Stimulated activated naive CD8-positive, alpha-beta T cell treated with anti-CD3 and anti-CD28 coated beads, Interleukin-15, Interleukin-2, amounts not matched to agents 100 U/mL and 50 U/mL, for 24 hours (primary cell): ENCODE measurements at regions not wholly inside any gene's neighbourhood (a gene's known extent, or its start where the extent isn't known, plus 50 kb on each side); places are given as distances from the start of the nearest gene placed in this dataset.
"Not testable (repeated sequence)": the region's sequence is repeated elsewhere in the genome, so short reads cannot be mapped to it uniquely, and the experiment has no call there.

Experiments used
- ATAC-seq: fragments of 150-1000 bp; cut with Tn5 transposase; one replicate; pipeline ENCODE4 v1.10.0; 2021
- DNase-seq: peaks from one replicate; pipeline ENCODE4 v3.0.0; 2021

GRCh38 chr1:95669638-95670037 lies 435.6 kb downstream of the RWDD3 start:
- ATAC-seq, DNase-seq: not testable (repeated sequence)

DNA sequence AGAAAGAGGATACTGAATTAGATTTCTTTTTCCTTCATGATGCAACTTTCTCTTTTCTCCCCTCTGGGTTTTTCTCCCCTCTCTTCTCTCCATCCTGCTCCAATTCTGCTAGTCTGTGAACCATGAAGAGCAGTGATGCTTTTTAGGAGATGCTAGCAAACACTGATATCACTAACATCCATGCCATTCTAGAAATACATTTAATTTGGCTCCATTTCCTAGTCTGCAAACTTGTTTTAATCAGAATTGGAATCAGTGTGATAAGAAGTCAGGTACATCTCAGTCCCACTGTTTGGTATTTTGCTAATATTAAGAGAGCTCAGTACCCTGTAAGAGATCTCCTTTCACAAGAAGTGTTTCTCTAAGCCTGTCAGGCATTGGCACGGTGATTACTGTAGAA lies 437.1 kb downstream of the RWDD3 start:
- no peak for DNase-seq
- no peak for ATAC-seq

- no peak for ATAC-seq
- no peak for DNase-seq
Measured at GRCh38 chr1:95679262-95679661, 445.3 kb downstream of the RWDD3 start.

GRCh38 chr1:95685081-95685480 lies 451.1 kb downstream of the RWDD3 start:
- no peak for DNase-seq
- ATAC-seq, result no peak

- DNase-seq (no peak), ATAC-seq (no peak)
Measured at GRCh38 chr1:95686217-95686616, 452.2 kb downstream of the RWDD3 start.

GRCh38 chr1:95699149-95699953 lies 465.3 kb downstream of the RWDD3 start:
- ATAC-seq (no peak), DNase-seq (no peak)

GRCh38 chr1:95701450-95702173 lies 467.6 kb downstream of the RWDD3 start:
- ATAC-seq, result no peak
- no peak for DNase-seq

- ATAC-seq (no peak), DNase-seq (no peak)
Measured at GRCh38 chr1:95703046-95703445, 469.0 kb downstream of the RWDD3 start.

DNA sequence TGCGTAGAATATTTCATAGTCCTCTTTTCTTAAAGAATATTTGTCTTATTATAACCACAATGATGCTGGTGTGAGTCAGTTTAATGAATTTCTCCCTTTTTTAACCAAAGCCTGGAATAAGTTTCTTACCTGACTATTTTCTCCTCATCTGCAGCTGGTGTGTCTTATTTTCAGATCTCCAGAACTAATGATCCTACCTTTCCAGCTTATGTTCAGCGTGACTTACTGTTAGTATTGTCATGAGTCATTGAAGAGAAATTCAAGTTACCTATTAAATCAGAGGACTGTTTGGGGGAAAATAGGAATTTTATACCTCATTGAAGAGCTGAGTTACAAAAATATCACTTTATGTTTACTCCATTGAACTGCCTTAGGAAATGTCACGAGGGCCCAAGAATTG lies 482.1 kb downstream of the RWDD3 start:
- DNase-seq (no peak), ATAC-seq (no peak)

GRCh38 chr1:95716550-95716949 lies 482.5 kb downstream of the RWDD3 start:
- ATAC-seq, result no peak
- no peak for DNase-seq

- ATAC-seq (no peak), DNase-seq (no peak)
Measured at GRCh38 chr1:95723346-95723745, 489.3 kb downstream of the RWDD3 start.

DNA sequence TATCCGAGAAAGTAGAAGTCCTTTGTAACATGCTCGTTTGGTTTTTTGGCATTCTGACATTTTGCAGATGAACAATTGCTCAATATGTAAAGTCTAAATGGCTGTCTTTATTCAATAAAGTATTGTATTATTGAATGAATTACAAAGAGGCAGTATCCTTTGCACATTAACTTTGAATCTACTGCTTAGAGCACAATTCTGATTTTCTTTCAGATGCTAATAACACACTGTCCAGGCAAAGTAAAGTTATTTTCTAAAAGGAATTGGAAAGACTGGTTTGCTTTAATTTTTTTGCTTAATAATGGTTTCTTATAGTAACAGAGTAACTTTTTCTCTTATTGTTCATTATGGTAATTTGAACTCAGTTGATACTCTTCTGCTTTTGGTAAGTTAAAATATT lies 494.8 kb downstream of the RWDD3 start:
- DNase-seq, result no peak
- no peak for ATAC-seq

GRCh38 chr1:95730986-95731385 lies 497.0 kb downstream of the RWDD3 start:
- ATAC-seq, result no peak
- DNase-seq, result no peak

DNA sequence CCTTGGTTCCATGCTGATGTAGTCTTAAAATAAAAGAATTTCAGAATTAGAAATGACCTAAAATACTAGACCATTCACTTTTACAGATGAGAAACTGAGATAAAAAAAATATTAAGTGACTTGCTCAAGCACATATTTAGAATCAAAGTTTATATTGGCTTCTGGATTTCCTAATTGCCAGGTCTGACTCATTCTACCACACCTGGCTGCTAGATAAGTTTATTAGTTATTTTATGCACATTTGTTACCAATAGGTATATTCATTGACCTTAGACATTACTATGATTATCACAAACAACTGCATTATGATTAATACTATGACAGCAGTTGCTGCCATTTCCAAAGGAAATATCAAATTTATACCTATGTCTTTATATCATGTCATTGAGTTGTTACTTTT lies 497.5 kb downstream of the RWDD3 start:
- no peak for ATAC-seq
- no peak for DNase-seq

DNA sequence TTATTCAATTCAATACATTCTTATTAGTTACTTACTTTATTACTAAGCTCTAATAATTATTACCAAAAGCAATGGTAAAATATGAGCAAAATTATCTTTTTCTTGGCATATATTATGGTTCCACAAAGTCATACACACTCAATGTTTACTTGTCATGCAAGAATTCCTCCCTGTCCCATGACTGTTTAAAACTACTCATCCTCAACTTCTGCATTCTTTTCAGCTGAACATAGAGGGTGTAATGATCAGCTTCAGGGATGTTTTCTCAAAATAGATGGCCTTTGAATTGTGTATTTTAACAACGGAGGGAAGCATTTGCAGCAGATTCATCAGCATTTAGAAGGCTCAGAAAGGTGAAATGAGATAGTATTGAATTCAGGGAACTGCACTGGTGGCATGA lies 499.0 kb downstream of the RWDD3 start:
- DNase-seq, result no peak
- no peak for ATAC-seq

DNA sequence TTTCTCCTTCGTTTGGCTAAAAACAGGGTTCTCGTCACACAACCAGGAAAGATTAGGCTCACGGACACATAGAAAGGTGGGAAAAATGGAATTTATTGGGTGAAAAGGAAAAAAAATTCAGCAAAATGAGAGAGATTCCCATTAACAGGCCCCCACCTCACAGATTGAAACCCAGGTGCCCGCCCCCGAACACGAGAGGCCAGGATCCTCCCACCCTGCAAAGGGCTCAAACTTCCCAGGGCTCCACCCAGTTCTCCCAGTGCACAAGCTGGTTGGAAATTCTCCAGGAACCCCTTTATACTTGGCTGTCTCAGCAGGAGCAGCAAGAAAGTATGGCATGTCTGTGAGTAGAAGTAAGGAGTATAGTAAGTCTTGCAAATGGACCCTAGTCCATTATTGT lies 499.7 kb downstream of the RWDD3 start:
- ATAC-seq (no peak), DNase-seq (no peak)

DNA sequence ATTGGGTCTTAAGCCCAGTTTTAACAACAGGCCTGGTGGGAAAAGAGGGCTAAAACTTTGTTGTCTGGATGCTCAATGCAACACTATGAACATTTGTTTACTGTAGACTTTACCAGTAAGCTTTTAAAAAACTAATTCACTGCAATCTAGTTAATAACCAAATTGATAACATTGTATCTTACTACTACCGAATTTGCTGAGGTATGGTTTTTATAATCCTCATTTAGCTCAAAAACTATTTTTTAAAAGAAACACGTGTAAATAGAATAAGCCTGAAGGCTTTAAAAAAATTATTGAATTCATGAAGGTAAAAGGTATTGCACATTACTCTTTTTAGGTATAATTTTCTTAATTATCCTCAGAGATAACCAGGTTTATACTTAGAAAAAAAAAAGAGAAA lies 500.6 kb downstream of the RWDD3 start:
- no peak for ATAC-seq
- DNase-seq, result no peak

DNA sequence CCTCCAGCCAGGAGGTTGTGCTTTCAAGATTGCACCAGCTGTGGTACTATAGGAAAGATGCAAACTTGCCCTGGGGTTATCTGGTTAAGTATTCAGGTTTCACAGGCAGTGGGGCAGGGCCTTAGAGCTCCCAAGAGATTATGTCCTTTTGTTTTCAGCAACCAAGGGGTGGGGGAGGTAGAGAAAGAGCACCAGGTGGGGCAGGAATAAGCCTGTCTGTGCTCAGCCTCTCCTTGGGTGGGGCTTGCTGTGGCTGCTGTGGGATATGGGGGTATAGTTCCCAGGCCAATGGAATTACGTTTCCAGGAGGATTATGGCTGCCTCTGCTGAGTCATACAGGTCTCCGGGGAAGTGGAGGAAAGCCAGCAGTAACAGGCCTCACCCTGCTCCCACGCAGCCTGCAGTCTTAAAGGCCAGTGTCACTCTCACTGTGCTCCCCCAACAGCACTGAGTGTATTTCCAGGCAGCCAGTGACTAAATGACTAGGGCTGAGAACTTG lies 508.6 kb downstream of the RWDD3 start:
- DNase-seq (no peak), ATAC-seq (no peak)

DNA sequence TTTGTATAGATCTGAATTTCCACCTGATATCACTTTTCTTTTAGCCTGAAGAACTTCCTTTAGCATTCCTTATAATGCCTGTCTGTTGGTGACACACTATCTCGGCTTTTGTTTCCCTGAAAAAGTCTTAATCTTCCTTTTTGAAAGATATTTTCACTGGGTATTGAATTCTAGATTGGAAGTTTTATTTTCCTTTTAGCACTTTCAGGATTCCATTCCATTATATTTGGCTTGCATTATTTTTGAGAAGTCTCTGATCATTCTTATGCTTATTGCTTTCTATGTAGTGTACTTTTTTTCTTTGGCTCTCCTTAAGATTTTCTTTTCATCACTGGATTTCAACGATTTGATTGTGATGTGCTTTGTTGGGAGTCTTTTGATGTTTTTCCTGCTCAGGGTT lies 510.7 kb downstream of the RWDD3 start:
- no peak for ATAC-seq
- DNase-seq, result no peak

DNA sequence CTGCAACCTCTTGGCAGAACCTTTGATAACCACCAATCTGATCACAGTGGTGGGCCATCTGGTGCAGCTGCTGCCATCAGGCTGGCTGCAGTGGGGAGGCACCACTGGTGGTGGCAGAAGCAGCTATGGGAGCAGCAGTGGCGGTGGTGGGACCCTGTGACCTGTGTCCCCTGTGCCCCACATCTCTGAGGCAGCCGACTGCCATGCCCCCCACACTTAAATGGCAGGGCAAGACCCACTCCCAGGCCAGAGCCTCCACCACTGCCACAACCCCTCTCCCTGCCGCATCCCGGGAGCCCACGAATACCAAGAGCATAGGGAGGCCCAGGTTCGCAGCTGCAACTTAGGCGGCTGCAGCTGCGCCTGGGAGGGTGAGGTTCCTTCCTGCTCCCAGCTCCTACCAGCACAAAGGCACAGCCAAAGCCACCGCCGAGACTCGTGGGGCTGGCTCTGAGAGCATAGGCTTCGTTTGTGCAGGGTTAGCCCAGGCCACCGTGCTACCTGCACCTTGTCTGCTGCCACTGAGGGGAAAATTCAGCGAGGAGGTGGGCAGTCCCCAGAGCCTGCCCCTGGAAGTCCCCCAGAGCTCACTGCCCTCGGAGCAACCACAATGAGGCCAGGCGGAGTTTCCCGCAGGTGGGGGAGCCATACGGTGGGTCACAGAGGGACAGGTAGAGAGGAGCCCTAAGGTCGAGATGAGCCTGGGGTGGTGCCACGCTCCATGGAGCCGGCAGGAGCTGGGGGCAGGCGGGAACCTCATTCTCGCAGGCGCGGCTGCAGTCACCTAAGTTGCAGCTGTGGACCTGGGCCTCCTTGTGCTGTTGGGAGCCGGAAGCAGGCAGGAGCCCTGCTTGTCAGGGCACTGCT lies 518.7 kb downstream of the RWDD3 start:
- DNase-seq (no peak), ATAC-seq (no peak)

DNA sequence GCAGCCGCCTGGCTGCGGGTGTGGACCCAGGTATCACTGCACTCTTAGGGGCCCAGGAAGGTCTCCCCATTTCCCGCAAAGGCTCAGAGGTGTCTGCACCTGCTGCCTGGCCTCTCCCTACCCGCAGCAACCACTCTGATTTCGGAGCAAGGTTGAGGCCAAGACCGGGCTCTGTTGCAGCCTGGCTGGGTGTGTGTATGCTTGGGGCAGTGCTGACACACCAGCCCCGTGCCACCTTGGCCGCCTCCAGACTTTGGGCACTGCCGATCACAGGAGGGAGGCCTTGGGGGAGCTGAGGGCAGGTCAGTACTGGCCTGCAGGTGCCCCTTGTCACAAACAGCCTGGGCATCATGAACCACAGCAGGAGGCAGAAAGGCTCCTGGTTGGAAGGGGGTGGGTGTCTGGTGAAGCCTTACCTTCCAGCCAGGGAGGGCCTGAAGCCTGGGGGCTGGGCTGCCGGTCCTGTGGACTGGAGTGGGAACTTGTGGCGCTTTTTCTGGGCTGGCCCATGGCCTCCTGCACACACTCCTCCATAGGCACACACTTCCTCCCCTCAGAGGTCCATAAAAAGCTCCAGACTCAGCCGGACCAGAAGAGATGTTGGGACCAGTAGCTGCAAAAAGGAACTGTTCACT lies 519.5 kb downstream of the RWDD3 start:
- DNase-seq (no peak), ATAC-seq (no peak)

- ATAC-seq, result no peak
Measured at GRCh38 chr1:95754412-95754811, 520.4 kb downstream of the RWDD3 start.

More at GRCh38 chr1:95754412-95754811, 520.4 kb downstream of the RWDD3 start:
- no peak for DNase-seq
